ENCODE measurements at regions not wholly inside any gene's neighbourhood (a gene's known extent, or its start where the extent isn't known, plus 50 kb on each side); places are given as distances from the start of the nearest gene placed in this dataset.
"Not testable (repeated sequence)": the region's sequence is repeated elsewhere in the genome, so short reads cannot be mapped to it uniquely, and the experiment has no call there.

- TF ChIP-seq, protein P1, sequence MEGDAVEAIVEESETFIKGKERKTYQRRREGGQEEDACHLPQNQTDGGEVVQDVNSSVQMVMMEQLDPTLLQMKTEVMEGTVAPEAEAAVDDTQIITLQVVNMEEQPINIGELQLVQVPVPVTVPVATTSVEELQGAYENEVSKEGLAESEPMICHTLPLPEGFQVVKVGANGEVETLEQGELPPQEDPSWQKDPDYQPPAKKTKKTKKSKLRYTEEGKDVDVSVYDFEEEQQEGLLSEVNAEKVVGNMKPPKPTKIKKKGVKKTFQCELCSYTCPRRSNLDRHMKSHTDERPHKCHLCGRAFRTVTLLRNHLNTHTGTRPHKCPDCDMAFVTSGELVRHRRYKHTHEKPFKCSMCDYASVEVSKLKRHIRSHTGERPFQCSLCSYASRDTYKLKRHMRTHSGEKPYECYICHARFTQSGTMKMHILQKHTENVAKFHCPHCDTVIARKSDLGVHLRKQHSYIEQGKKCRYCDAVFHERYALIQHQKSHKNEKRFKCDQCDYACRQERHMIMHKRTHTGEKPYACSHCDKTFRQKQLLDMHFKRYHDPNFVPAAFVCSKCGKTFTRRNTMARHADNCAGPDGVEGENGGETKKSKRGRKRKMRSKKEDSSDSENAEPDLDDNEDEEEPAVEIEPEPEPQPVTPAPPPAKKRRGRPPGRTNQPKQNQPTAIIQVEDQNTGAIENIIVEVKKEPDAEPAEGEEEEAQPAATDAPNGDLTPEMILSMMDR (conservative IDR thresholded peaks at IDR 0.05): no peak
These were observed 196.4 kb upstream of the NUDT12 start for GRCh38 chr5:103758996-103759395.

GRCh38 chr5:103755974-103756373 lies 193.4 kb upstream of the NUDT12 start:
- TF ChIP-seq, protein P1 (conservative IDR thresholded peaks at IDR 0.05): no peak
- H3K27ac ChIP-seq: no peak overlapping the region

More at GRCh38 chr5:103758996-103759395, 196.4 kb upstream of the NUDT12 start:
- no peak overlapping the region for H3K27ac ChIP-seq

DNA sequence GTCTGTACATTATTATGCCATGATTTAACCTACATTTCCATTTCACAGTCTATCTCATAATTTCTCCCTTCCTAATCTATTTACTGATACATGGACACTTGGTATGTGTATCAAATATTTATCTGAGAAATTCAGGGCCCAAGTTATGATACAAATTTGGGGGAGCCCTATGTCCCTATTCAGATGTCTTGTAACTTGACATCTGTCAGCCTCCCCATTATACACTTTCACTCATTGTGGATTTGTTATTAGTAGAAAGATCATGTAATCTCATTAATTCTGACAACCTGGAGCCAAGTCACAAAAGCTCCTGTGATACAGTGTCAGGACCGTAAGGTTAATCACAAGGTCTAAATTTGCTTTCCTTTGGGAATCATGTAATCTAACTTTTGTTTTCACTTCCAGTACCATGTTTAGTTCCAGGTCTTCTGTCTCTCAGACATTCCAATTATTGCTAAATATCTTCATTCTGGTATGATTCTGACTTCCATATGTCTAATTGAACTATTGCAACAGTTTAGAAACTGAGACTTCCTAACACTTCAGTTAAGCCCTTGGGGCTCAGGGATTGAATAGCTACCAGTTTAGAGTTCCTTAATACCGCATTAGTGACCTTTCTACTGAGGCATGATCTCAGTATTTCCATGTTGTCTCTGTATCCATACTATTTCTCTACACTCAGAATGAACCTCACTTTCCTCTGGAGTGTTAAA lies 182.9 kb upstream of the NUDT12 start:
- TF ChIP-seq, protein P1 (conservative IDR thresholded peaks at IDR 0.05): no peak
- H3K27ac ChIP-seq: no peak overlapping the region

- no peak overlapping the region; the same call in 1 of the 2 replicates for H3K27ac ChIP-seq
- TF ChIP-seq, protein P1 (conservative IDR thresholded peaks at IDR 0.05): no peak
These were observed 181.6 kb upstream of the NUDT12 start for GRCh38 chr5:103744159-103744558.

DNA sequence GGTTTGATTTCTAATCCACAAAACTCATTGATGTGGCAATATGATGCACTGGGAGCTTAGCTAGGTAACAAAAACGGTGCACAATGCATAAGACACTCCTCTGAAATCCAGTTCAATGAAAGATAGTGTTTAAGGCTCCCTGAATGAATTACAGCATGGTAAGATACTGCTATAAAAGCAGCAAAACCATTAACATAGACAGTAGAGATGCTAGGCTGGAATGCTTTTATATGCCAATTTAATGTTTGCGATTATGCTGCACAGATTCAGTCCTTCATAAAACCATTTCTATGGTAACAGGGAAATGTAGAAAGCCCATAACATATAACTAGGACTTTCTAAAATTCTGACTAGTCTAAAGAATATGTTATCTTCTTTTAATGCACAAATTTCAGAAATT lies 180.8 kb upstream of the NUDT12 start:
- no peak overlapping the region; the same call in 1 of the 2 replicates for H3K27ac ChIP-seq
- TF ChIP-seq, protein P1 (conservative IDR thresholded peaks at IDR 0.05): no peak

DNA sequence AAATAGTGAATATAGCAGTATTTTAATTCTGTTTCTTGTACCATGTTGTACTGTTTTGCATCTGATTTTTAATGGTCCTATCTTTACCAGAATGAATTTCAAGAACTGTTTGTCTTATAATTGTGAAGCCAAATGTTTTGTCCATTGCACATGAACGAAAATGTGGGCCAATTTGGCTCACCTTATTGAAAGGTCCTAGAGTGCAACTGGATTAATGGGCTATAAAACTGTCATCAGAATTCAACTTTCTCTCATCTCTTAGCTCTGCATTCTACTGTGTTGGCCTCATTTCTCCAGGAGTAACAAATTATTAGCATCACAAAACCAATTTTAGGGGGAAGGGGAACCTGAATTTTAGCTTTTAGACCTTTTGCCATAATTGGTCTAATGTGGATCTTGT lies 179.4 kb upstream of the NUDT12 start:
- TF ChIP-seq, protein P1 (conservative IDR thresholded peaks at IDR 0.05): no peak
- no peak overlapping the region for H3K27ac ChIP-seq

GRCh38 chr5:103736343-103736742 lies 173.8 kb upstream of the NUDT12 start:
- H3K27ac ChIP-seq: not testable (repeated sequence)

- H3K27ac ChIP-seq: no peak overlapping the region
- TF ChIP-seq, protein P1 (conservative IDR thresholded peaks at IDR 0.05): no peak
These were observed 161.7 kb upstream of the NUDT12 start for GRCh38 chr5:103724271-103724670.

Data from VCaP (cell line).